Ovary (tissue), 3 donors: ENCODE measurements at regions not wholly inside any gene's neighbourhood (a gene's known extent, or its start where the extent isn't known, plus 50 kb on each side); places are given as distances from the start of the nearest gene placed in this dataset.

Experiments
- EP300 ChIP-seq: sonication (generic); formaldehyde crosslinking; IDR thresholded peaks from one replicate; pipeline ENCODE4 v1.6.1; 2017; ENCODE audit warnings: antibody characterized with exemption
- POLR2A ChIP-seq: fragments of 450-650 bp; IDR thresholded peaks from one replicate; pipeline ENCODE4 v1.6.1; 2017; ENCODE audit warnings: antibody characterized with exemption, mild to moderate bottlenecking, moderate library complexity
- TF ChIP-seq, protein P1 (sequence below), 3 donors: fragments of 450-650 bp in 2 of 3; fragments of 200-600 bp in 1 of 3; IDR thresholded peaks; one replicate each; pipeline versions ENCODE4 v1.5.1 to v1.8.0; 2016 to 2022; ENCODE audit warnings: antibody characterized with exemption in 3 of 3, mild to moderate bottlenecking in 1 of 3
- donor health status: DM: no; HTN: no; CAD: no.

DNA sequence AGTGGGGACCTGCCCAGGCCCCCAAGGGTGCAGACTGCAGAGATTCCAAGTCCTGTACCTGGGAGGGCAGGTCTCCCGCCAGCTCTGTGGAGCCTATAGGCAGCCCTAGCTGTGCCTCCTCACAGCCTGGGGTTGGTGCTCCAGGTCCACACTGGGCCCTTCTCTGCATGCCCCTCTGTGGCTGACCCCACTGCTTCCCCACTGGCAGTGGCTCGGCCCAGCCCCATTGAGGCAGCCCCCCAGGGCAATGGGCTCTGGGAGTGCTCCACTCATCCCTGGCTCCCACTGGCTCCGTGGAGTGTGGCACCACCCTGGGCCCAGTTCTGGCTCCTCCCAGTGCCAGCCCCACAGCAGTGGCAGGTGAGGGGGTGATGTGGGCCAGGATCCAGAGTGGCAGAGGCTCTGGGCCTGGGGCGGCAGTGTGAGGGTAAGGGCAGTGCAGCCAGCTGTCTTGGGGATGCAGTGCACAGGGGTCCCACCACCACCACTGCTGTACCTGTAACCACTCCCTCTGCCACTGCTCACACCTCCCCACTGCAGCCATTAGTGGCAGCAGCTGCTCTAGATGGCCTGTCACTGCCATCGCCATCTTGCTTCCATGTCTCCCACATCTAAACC, 312.2 kb downstream of the GPM6A start:
- TF ChIP-seq, protein P1, sequence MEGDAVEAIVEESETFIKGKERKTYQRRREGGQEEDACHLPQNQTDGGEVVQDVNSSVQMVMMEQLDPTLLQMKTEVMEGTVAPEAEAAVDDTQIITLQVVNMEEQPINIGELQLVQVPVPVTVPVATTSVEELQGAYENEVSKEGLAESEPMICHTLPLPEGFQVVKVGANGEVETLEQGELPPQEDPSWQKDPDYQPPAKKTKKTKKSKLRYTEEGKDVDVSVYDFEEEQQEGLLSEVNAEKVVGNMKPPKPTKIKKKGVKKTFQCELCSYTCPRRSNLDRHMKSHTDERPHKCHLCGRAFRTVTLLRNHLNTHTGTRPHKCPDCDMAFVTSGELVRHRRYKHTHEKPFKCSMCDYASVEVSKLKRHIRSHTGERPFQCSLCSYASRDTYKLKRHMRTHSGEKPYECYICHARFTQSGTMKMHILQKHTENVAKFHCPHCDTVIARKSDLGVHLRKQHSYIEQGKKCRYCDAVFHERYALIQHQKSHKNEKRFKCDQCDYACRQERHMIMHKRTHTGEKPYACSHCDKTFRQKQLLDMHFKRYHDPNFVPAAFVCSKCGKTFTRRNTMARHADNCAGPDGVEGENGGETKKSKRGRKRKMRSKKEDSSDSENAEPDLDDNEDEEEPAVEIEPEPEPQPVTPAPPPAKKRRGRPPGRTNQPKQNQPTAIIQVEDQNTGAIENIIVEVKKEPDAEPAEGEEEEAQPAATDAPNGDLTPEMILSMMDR (IDR thresholded peaks at IDR 0.05): no peak
- TF ChIP-seq EP300 (no peak), POLR2A (no peak)
